ENCODE measurements at regions not wholly inside any gene's neighbourhood (a gene's known extent, or its start where the extent isn't known, plus 50 kb on each side); places are given as distances from the start of the nearest gene placed in this dataset.

- peaks cover 4% of the 10 kb centered on the region for H3K9me3 Mint-ChIP-seq
- no peak for DNase-seq
- ChIA-PET POLR2A (no interaction called here), CTCF (no interaction called here)
- peaks cover 18% of the 10 kb centered on the region for H3K4me1 Mint-ChIP-seq
- H3K27me3 Mint-ChIP-seq: no peaks in the 10 kb centered on the region
- no peaks in the 10 kb centered on the region for H3K36me3 Mint-ChIP-seq (ENCODE audit: low read depth)
- ATAC-seq (ENCODE audit: low read depth): no peak
- intact Hi-C loops (cut with micrococcal nuclease): no loop called here
- no peak overlapping the region for H3K27ac Mint-ChIP-seq
- H3K4me3 Mint-ChIP-seq: no peak overlapping the region
- TF ChIP-seq, protein P1, sequence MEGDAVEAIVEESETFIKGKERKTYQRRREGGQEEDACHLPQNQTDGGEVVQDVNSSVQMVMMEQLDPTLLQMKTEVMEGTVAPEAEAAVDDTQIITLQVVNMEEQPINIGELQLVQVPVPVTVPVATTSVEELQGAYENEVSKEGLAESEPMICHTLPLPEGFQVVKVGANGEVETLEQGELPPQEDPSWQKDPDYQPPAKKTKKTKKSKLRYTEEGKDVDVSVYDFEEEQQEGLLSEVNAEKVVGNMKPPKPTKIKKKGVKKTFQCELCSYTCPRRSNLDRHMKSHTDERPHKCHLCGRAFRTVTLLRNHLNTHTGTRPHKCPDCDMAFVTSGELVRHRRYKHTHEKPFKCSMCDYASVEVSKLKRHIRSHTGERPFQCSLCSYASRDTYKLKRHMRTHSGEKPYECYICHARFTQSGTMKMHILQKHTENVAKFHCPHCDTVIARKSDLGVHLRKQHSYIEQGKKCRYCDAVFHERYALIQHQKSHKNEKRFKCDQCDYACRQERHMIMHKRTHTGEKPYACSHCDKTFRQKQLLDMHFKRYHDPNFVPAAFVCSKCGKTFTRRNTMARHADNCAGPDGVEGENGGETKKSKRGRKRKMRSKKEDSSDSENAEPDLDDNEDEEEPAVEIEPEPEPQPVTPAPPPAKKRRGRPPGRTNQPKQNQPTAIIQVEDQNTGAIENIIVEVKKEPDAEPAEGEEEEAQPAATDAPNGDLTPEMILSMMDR (IDR thresholded peaks at IDR 0.05): no peak
These were observed 176.7 kb upstream of the CADPS start for GRCh38 chr3:63051920-63052319.

DNA sequence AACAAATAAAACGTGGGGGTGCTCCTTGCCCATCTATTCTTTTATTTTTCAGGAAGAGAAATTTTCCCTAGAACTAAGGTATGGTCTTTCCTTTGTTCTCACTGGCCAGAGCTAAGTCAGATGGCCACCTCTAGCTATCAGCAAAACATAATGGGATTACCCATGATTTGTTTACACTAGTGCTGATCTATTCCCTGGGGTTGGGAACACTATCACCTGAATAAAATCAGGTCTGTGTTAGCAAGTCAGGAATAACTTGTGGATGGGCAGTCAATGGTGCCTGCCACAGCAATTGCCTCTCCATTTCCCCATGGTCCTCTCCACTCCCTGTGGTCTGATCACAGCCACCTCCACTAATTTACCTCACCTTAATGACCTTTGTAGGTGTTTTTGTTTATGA, 181.7 kb upstream of the CADPS start:
- no peaks in the 10 kb centered on the region for H3K27me3 Mint-ChIP-seq
- ChIA-PET CTCF (no interaction called here), POLR2A (no interaction called here)
- no peaks in the 10 kb centered on the region for H3K4me1 Mint-ChIP-seq
- no peak overlapping the region for H3K4me3 Mint-ChIP-seq
- H3K27ac Mint-ChIP-seq: no peak overlapping the region
- TF ChIP-seq, protein P1 (IDR thresholded peaks at IDR 0.05): no peak
- ATAC-seq (ENCODE audit: low read depth) (no peak), DNase-seq (no peak)
- H3K9me3 Mint-ChIP-seq: no peaks in the 10 kb centered on the region
- no peaks in the 10 kb centered on the region for H3K36me3 Mint-ChIP-seq (ENCODE audit: low read depth)
- intact Hi-C loops (cut with micrococcal nuclease): no loop called here

DNA sequence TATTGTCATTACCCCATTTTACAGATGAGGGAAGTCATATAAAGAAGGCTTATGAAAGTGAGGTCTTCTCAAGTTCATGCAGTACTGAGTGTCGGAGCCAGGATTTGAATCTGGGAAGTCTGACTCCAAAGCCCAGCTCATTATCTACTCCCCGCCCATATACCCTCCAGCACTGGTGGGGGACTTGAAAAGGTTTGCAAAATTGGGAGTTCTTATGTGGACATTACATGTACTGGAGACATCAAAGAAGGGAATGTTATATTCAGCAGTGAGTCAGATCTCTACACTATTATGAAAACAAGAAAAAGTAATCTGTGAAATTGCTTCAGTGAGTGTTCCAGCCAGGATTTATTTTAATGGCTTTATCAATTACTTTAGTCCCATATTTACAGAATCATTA, 185.2 kb upstream of the CADPS start:
- intact Hi-C loops (cut with micrococcal nuclease): no loop called here
- H3K27me3 Mint-ChIP-seq: no peaks in the 10 kb centered on the region
- H3K27ac Mint-ChIP-seq: no peak overlapping the region
- ChIA-PET CTCF (no interaction called here), POLR2A (no interaction called here)
- no peaks in the 10 kb centered on the region for H3K4me1 Mint-ChIP-seq
- ATAC-seq (ENCODE audit: low read depth) (no peak), DNase-seq (no peak)
- no peaks in the 10 kb centered on the region for H3K36me3 Mint-ChIP-seq (ENCODE audit: low read depth)
- H3K9me3 Mint-ChIP-seq: no peaks in the 10 kb centered on the region
- no peak overlapping the region for H3K4me3 Mint-ChIP-seq
- TF ChIP-seq, protein P1 (IDR thresholded peaks at IDR 0.05): no peak

DNA sequence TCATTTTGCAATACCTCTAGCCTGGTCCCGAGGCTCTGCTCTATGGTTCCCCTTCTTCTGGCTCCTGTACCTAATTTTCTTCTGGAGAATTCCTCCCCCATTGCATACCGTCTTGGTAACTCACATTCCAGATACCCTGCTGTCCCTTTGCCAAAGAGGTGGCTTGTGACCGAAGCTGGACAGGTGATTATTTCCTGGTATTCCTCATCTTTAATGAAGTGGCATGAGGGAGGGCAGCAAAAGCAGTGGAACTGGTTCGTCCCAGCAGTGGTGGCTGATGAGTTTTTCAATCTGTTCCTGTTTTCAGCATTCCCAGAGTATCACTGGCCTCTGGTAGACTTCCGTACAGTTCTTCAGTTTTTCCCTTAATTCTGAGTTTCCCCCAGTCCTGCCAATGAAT, 186.2 kb upstream of the CADPS start:
- Mint-ChIP-seq H3K4me3 (no peak overlapping the region), H3K27ac (no peak overlapping the region), H3K36me3 (ENCODE audit: low read depth) (no peaks in the 10 kb centered on the region), H3K27me3 (no peaks in the 10 kb centered on the region), H3K9me3 (no peaks in the 10 kb centered on the region), H3K4me1 (no peaks in the 10 kb centered on the region)
- TF ChIP-seq, protein P1 (IDR thresholded peaks at IDR 0.05): no peak
- CTCF ChIA-PET: no interaction called here
- DNase-seq: no peak
- no peak for ATAC-seq (ENCODE audit: low read depth)
- intact Hi-C loops (cut with micrococcal nuclease): no loop called here
- POLR2A ChIA-PET: no interaction called here

DNA sequence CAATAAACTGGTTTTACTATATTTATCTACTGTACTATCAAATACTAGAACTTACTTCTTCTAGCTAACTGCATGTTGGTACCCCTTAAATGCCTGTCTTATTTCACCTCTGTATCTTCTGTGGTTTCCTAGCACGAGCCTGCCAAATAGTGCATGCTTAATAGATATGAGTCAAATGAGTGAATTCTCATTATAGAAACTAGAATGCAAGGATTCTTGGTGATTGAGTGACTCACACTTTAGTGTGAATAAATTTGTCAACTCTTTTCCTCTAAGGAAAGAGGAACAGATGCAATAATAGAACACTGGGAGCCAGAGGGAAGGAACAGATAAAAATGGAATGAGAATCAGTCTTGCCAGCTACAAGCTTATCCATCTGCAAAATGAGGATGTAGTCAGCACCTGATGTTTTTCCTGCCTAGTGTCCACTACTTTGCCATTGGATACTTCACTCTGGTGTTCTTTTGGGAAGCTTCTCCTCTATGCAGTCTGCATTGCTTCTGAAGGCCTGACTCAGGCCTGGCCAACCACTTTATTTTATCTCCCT, 189.1 kb upstream of the CADPS start:
- no peak for DNase-seq
- H3K36me3 Mint-ChIP-seq (ENCODE audit: low read depth): no peaks in the 10 kb centered on the region
- ChIA-PET POLR2A (no interaction called here), CTCF (no interaction called here)
- peaks cover 8% of the 10 kb centered on the region for H3K9me3 Mint-ChIP-seq
- H3K27ac Mint-ChIP-seq: no peak overlapping the region
- no peaks in the 10 kb centered on the region for H3K4me1 Mint-ChIP-seq
- TF ChIP-seq, protein P1 (IDR thresholded peaks at IDR 0.05): no peak
- no peak overlapping the region for H3K4me3 Mint-ChIP-seq
- no peaks in the 10 kb centered on the region for H3K27me3 Mint-ChIP-seq
- ATAC-seq (ENCODE audit: low read depth): no peak
- intact Hi-C loops (cut with micrococcal nuclease): no loop called here
